22Rv1 (cell line): ENCODE measurements at regions not wholly inside any gene's neighbourhood (a gene's known extent, or its start where the extent isn't known, plus 50 kb on each side); places are given as distances from the start of the nearest gene placed in this dataset.
"Not testable (repeated sequence)": the region's sequence is repeated elsewhere in the genome, so short reads cannot be mapped to it uniquely, and the experiment has no call there.

Source experiments
- ZFX ChIP-seq: fragments of 450-650 bp; IDR thresholded peaks from 2 replicates; pipeline ENCODE4 v1.6.1; 2017; ENCODE audit warnings: antibody characterized with exemption, borderline replicate concordance
- TF ChIP-seq, protein P1 (sequence below): fragments of 450-650 bp; IDR thresholded peaks from 2 replicates; pipeline ENCODE4 v1.5.1; 2017; ENCODE audit warnings: mild to moderate bottlenecking

DNA sequence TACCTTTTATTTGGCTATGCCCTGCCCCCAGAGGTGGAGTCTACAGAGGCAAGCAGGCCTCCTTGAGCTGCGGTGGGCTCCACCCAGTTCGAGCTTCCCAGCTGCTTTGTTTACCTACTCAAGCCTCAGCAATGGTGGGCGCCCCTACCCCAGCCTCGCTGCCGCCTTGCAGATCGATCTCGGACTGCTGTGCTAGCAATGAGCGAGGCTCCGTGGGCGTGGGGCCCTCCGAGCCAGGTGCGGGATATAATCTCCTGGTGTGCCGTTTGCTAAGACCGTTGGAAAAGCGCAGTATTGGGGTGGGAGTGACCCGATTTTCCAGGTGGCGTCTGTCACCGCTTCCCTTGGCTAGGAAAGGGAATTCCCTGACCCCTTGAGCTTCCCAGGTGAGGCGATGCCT, 81.8 kb upstream of the ZNF746 start:
- TF ChIP-seq, protein P1, sequence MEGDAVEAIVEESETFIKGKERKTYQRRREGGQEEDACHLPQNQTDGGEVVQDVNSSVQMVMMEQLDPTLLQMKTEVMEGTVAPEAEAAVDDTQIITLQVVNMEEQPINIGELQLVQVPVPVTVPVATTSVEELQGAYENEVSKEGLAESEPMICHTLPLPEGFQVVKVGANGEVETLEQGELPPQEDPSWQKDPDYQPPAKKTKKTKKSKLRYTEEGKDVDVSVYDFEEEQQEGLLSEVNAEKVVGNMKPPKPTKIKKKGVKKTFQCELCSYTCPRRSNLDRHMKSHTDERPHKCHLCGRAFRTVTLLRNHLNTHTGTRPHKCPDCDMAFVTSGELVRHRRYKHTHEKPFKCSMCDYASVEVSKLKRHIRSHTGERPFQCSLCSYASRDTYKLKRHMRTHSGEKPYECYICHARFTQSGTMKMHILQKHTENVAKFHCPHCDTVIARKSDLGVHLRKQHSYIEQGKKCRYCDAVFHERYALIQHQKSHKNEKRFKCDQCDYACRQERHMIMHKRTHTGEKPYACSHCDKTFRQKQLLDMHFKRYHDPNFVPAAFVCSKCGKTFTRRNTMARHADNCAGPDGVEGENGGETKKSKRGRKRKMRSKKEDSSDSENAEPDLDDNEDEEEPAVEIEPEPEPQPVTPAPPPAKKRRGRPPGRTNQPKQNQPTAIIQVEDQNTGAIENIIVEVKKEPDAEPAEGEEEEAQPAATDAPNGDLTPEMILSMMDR: not testable (repeated sequence)
- TF ChIP-seq ZFX: not testable (repeated sequence)
